Endothelial cell of umbilical vein (primary cell): ENCODE measurements at regions not wholly inside any gene's neighbourhood (a gene's known extent, or its start where the extent isn't known, plus 50 kb on each side); places are given as distances from the start of the nearest gene placed in this dataset.

Experiments
- CTCF ChIP-seq, 2 donors: IDR thresholded peaks; 1 replicate in 1 of 2; 2 replicates in 1 of 2; pipeline ENCODE4 v1.5.1; 2011; ENCODE audit warnings: low read length in 2 of 2, mild to moderate bottlenecking in 2 of 2, moderate library complexity in 2 of 2, control low read depth in 1 of 2, inconsistent platforms in 1 of 2, low read depth in 1 of 2; ENCODE audit not compliant: insufficient read depth in 1 of 2; ENCODE audit errors: extremely low read depth in 1 of 2
- MYC ChIP-seq: IDR thresholded peaks from one replicate; pipeline ENCODE4 v1.6.1; 2011; ENCODE audit warnings: mild to moderate bottlenecking, low read depth, low read length
- POLR2A ChIP-seq: IDR thresholded peaks from 2 replicates; pipeline ENCODE4 v1.6.1; 2012; ENCODE audit warnings: low read depth, mild to moderate bottlenecking, control low read depth, low read length

DNA sequence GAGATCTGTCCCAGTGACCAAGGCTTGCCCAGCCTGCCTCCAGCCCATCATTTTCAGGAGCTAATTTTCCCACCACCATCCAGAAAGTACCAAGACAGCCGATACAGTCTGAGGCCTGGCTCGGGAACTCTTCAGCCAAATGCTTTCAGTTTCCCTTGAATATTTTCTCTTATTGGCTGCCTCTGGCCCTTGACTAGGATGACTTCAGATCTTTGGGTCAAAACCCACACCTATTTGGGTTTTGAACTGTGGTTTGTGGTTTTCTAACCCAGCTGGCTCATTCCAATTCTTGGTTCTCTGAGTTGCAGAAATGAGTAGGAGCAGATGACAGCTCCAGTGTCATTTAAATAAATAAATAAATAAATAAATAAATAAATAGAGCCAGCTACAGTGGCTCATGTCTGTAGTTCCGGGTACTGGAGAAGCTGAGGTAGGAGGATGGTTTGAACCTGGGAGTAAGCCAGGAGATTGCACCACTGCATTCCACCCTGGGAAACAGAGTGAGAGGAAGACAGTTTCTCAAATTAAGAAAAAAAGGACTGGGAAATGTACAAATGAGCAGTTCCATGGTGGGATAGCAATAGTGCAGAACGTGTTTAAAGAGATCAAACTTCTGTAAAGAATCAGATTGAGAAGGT lies 465.0 kb upstream of the SOX11 start:
- TF ChIP-seq POLR2A (no peak), MYC (no peak), CTCF (IDR thresholded peaks at IDR 0.05; ENCODE audit: extremely low read depth in 1 of 2, insufficient read depth in 1 of 2, low read depth in 1 of 2, low read length in 2 of 2) (no peak)
